Testis (tissue), 2 donors: ENCODE measurements at regions not wholly inside any gene's neighbourhood (a gene's known extent, or its start where the extent isn't known, plus 50 kb on each side); places are given as distances from the start of the nearest gene placed in this dataset.

Source experiments
- DNase-seq: peaks from one replicate; pipeline ENCODE4 v3.0.0-alpha.2; 2019
- H3K27ac ChIP-seq, 2 donors: fragments of 200-600 bp; sonication (generic); one replicate each; pipeline ENCODE4 v1.5.1; 2019
- H3K27me3 ChIP-seq: fragments of 200-600 bp; sonication (generic); one replicate; pipeline ENCODE4 v1.5.1; 2019
- H3K36me3 ChIP-seq: fragments of 200-600 bp; sonication (generic); one replicate; pipeline ENCODE4 v1.5.1; 2017; ENCODE audit warnings: low read depth; ENCODE audit errors: missing control alignments
- H3K4me1 ChIP-seq: fragments of 200-600 bp; sonication (generic); one replicate; pipeline ENCODE4 v1.5.1; 2019
- H3K4me3 ChIP-seq, 2 donors: fragments of 200-600 bp; sonication (generic); one replicate each; pipeline ENCODE4 v1.5.1; 2017 to 2019
- H3K9me3 ChIP-seq: fragments of 200-600 bp; sonication (generic); one replicate; pipeline ENCODE4 v1.5.1; 2017
- POLR2A ChIP-seq: fragments of 450-650 bp; IDR thresholded peaks from one replicate; pipeline ENCODE4 v1.6.1; 2017; ENCODE audit warnings: antibody characterized with exemption, mild to moderate bottlenecking, moderate library complexity
- WGBS, 2 donors: methylation state at CpG; one replicate each; pipeline ENCODE4 v1.1.5; 2018; 5-methylcytosine and 5-hydroxymethylcytosine counted together
- intact Hi-C: fragments of 100-400 bp; cut with DNase I; formaldehyde crosslinking; loops from one replicate; pipeline ENCODE4 v1.15.1; 2023; ENCODE audit warnings: low total_unique reads
- TF ChIP-seq, protein P1 (sequence below), 3 experiments: fragments of 450-650 bp in 2 of 3; fragments of 200-600 bp in 1 of 3; sonication (generic) in 1 of 3; IDR thresholded peaks; one replicate each; pipeline ENCODE4 v1.5.1; 2016 to 2019; ENCODE audit warnings: antibody characterized with exemption in 3 of 3, mild to moderate bottlenecking in 2 of 3, moderate library complexity in 1 of 3

DNA sequence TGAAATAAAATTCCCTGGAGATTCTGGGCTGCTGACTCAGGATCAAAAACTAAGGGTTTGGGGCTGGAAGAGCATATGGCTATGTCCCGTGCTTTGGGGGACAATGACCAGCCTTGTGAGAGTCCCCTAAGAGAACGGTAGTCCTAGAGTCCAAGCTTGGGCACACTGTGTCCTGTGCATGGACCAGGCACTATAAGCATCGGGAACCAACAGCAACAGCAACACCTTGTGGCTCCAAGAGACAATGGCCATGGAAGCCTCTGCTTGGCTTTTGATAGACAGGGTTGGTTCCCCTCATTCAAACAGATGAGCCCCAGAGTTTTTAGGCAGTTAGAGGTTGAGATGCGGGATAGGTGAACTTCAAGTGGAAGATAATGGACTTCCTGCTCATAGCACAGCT is 294.4 kb upstream of the CHAC2 start:
- Histone ChIP-seq H3K36me3 (no peaks in the 10 kb centered on the region), H3K4me1 (no peaks in the 10 kb centered on the region), H3K4me3 (no peak overlapping the region), H3K27ac (no peak overlapping the region), H3K9me3 (no peaks in the 10 kb centered on the region), H3K27me3 (no peaks in the 10 kb centered on the region)
- WGBS, 2 donors, result 59 to 71% methylated on average over 4 of the region's 4 CpGs
- peak; percentile 34 for DNase-seq
- TF ChIP-seq, protein P1, sequence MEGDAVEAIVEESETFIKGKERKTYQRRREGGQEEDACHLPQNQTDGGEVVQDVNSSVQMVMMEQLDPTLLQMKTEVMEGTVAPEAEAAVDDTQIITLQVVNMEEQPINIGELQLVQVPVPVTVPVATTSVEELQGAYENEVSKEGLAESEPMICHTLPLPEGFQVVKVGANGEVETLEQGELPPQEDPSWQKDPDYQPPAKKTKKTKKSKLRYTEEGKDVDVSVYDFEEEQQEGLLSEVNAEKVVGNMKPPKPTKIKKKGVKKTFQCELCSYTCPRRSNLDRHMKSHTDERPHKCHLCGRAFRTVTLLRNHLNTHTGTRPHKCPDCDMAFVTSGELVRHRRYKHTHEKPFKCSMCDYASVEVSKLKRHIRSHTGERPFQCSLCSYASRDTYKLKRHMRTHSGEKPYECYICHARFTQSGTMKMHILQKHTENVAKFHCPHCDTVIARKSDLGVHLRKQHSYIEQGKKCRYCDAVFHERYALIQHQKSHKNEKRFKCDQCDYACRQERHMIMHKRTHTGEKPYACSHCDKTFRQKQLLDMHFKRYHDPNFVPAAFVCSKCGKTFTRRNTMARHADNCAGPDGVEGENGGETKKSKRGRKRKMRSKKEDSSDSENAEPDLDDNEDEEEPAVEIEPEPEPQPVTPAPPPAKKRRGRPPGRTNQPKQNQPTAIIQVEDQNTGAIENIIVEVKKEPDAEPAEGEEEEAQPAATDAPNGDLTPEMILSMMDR (IDR thresholded peaks at IDR 0.05), result no peak
- no peak for TF ChIP-seq POLR2A
- intact Hi-C loops, result no loop called here

DNA sequence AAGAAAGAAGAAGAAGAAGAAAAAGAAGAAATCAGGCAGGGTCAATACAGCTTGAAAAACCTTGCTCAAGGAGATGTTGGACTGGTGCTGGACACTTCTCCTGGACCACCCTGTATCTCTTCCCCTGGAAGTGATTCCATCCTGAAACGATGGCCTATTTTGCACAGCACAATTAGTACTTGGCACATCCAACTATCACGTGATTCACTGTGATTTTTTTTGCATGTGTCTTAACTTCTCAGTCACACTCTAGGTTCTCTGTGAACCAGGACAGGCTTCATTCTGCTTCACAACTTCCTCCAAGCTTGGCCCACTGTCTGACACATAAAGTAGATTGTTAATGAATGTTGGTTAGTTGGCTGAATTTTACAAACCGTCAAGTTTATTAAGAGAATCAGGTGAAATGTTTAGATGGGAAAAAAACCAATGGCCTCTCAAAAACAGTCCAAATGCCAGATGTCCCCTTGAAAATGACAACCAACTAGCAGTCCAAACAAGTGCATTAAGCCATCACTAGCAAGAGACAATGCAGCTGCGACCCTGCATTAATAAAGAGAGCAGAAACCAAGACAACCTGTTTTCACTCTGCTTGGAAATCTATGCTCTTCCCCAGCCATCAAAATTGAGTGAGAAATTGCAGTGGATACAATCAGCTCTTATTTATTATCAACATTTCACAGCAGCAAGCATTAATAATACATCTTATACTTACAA is 300.0 kb upstream of the CHAC2 start:
- Histone ChIP-seq H3K36me3 (no peaks in the 10 kb centered on the region), H3K4me3 (no peak overlapping the region), H3K4me1 (no peaks in the 10 kb centered on the region), H3K27ac (no peak overlapping the region), H3K27me3 (no peaks in the 10 kb centered on the region), H3K9me3 (no peaks in the 10 kb centered on the region)
- WGBS, 2 donors, result 57 to 69% methylated on average over 4 of the region's 4 CpGs
- no peak for TF ChIP-seq POLR2A
- TF ChIP-seq, protein P1 (IDR thresholded peaks at IDR 0.05), result no peak
- intact Hi-C loops, result no loop called here
- no peak for DNase-seq

DNA sequence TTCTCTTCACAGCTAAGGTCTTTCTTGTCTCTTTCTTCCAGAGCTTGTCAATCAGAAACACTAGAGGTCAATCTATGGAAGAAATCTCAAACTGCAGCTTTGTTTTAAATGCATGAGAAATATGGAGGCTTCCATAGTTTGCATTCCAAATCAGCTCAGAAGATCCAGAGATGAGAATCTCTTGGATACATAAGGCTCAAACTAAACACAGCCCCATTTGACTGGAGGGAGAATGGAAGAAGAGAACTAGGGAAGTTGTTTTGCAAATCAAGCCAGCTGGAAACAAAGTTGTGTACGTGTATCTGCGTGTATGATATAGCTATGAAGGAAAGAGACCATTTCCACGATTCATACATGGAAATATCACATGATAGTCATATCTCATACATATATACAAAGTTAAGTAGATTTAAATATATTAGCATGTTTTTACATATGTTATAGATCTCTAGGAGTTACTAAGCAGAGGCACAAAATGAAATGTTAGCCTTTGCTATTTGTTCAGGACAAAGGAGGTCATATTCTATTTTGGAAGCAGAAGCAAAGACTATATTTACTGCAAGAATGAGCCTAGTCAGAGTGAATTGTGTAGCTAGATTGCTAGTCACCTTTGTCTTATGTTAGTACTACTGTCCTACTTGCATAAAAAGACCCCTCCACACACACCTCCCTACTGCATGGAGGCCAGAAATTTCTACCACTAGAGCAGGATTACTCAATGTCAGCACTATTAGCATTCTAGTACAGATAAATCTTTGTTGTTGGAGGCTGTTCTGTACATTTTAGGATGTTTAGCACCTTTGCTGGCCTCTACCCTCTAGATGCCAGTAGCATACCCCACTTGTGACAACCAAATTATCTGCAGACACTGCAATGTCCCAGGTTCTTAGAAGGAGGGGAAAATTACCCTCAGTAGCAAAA is 303.5 kb upstream of the CHAC2 start:
- no peak for DNase-seq
- H3K9me3 ChIP-seq, result no peaks in the 10 kb centered on the region
- no peak overlapping the region for H3K4me3 ChIP-seq
- intact Hi-C loops, result no loop called here
- TF ChIP-seq, protein P1 (IDR thresholded peaks at IDR 0.05), result no peak
- TF ChIP-seq POLR2A, result no peak
- H3K4me1 ChIP-seq, result no peaks in the 10 kb centered on the region
- H3K27me3 ChIP-seq, result no peaks in the 10 kb centered on the region
- WGBS, 2 donors, result 62 to 70% methylated on average over 3 of the region's 3 CpGs
- H3K27ac ChIP-seq, result no peak overlapping the region
- no peaks in the 10 kb centered on the region for H3K36me3 ChIP-seq

DNA sequence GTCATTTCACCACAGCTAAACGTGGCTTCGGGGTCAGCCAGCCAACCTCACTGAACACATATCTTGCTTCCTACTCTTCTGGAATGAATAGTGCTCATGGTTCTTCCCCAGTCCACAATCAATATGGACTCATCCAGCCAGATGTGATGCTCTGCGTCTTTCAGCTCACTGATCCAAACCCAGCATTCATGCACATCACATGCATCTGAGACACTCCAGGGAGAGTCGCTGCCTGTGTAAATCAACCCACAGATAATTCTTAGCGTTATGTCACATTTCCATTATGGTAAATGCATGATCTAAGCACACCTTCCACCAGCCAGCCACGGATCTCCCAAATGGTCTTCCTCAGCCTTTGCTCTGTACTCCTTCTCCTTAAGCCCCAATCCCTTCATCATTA is 306.7 kb upstream of the CHAC2 start:
- Histone ChIP-seq H3K4me1 (no peaks in the 10 kb centered on the region), H3K36me3 (no peaks in the 10 kb centered on the region), H3K27me3 (no peaks in the 10 kb centered on the region), H3K9me3 (no peaks in the 10 kb centered on the region), H3K4me3 (no peak overlapping the region), H3K27ac (no peak overlapping the region)
- intact Hi-C loops, result no loop called here
- 90 to 95% methylated on average over 6 of the region's 6 CpGs for WGBS, 2 donors
- DNase-seq, result no peak
- TF ChIP-seq, protein P1 (IDR thresholded peaks at IDR 0.05), result no peak
- TF ChIP-seq POLR2A, result no peak
